ENCODE measurements at regions not wholly inside any gene's neighbourhood (a gene's known extent, or its start where the extent isn't known, plus 50 kb on each side); places are given as distances from the start of the nearest gene placed in this dataset.

DNA sequence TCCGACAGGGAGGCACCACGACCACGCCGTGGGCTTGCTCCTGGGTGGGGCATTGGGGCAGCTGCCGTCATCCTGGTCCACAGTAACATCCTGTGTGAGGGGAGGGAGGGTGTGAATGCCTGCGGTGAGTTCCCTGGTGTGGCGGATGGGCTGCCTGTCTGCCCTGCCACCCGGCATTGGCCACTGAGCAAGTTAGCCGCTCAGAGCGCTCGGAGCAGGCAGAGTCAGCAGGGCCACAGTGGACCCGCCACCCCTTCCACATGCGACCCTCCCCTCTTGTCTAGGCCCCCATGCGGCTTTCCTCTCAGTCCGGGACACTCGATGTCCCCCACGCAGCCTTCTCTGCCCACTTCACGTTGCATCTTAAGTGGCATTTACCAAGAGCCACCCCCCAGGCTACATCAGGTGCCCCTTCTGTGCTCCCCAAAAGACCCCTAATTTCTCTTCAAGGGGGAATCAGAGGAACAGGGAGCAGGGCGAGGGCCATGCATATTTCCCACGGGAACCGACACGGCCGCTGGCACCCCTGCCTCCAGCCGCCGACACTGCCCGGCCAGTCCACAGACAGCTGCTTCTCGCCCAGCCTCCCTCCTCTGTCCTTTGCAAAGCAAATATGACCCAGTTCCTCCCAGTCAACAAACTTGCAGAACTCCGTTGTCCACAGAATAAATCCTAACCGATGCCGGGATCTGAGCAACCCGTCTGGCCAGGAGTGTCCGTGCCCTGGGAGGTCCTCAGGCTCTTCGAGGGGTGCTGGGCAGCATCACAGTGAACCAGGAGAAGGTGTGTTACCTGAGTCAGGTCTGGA, 1482.1 kb downstream of the TBC1D22A start:
- H3K4me3 ChIP-seq (ENCODE audit: low read depth, low read length): no peak overlapping the region
- DNase-seq (ENCODE audit: low read depth): no peak
- TF ChIP-seq, protein P1, sequence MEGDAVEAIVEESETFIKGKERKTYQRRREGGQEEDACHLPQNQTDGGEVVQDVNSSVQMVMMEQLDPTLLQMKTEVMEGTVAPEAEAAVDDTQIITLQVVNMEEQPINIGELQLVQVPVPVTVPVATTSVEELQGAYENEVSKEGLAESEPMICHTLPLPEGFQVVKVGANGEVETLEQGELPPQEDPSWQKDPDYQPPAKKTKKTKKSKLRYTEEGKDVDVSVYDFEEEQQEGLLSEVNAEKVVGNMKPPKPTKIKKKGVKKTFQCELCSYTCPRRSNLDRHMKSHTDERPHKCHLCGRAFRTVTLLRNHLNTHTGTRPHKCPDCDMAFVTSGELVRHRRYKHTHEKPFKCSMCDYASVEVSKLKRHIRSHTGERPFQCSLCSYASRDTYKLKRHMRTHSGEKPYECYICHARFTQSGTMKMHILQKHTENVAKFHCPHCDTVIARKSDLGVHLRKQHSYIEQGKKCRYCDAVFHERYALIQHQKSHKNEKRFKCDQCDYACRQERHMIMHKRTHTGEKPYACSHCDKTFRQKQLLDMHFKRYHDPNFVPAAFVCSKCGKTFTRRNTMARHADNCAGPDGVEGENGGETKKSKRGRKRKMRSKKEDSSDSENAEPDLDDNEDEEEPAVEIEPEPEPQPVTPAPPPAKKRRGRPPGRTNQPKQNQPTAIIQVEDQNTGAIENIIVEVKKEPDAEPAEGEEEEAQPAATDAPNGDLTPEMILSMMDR (IDR thresholded peaks at IDR 0.05; ENCODE audit: low read depth, low read length, missing control alignments): no peak

DNA sequence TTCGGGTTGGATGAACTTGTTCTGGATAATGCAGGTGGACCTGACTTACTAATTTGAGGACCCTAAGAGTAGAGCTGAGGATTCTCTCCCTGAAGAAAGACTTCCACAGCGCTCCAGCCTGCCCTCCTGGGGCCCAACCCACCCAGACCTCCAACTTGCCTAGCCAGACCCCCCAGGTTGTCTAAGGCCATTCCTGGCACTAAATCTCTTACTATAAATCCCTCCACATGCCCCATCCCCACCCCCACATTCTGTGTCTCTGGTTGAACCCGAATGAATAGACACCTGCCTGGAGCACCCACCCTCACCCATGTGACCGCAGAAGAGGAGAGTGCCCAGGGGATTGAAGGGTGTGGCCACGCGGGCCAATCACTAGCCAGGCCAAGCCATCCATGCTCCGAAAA, 1480.0 kb downstream of the TBC1D22A start:
- TF ChIP-seq, protein P1 (IDR thresholded peaks at IDR 0.05; ENCODE audit: low read depth, low read length, missing control alignments): no peak
- DNase-seq (ENCODE audit: low read depth): no peak
- no peak overlapping the region for H3K4me3 ChIP-seq (ENCODE audit: low read depth, low read length)

DNA sequence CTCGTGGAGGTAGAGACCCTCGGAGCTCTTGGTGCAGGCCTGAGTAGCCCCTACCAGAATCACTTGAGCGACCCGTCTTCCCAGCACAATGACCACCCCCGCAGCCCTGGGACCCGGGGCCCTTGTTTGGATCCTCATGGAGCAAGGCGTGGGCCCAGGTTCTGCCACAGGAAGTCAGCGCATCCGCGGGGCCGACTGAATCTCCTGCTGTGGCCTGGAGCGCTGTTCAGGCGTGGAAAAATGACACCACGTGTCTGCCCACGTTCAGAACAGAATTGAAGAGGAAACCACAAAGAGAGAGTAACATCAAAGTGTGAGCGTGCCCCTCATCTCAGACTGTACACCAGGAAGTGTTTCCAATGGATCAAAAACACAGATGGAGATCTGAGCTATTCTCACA, 1479.2 kb downstream of the TBC1D22A start:
- no peak overlapping the region for H3K4me3 ChIP-seq (ENCODE audit: low read depth, low read length)
- no peak for DNase-seq (ENCODE audit: low read depth)
- TF ChIP-seq, protein P1 (IDR thresholded peaks at IDR 0.05; ENCODE audit: low read depth, low read length, missing control alignments): no peak

DNA sequence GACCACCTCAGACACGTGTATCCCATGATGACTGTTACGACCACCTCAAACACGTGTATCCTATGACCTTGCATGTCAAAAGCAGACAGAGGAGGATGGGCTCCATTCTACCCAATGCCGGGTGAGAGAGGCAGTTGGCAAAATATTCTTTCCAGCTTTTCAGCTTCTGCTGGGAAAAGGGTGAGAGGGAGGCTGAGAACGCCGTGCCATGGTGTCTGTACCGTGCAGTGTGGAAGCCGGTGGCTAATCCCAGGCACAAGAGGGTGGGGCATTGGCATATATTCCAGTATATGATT, 1478.4 kb downstream of the TBC1D22A start:
- no peak for DNase-seq (ENCODE audit: low read depth)
- no peak overlapping the region for H3K4me3 ChIP-seq (ENCODE audit: low read depth, low read length)
- TF ChIP-seq, protein P1 (IDR thresholded peaks at IDR 0.05; ENCODE audit: low read depth, low read length, missing control alignments): no peak

DNA sequence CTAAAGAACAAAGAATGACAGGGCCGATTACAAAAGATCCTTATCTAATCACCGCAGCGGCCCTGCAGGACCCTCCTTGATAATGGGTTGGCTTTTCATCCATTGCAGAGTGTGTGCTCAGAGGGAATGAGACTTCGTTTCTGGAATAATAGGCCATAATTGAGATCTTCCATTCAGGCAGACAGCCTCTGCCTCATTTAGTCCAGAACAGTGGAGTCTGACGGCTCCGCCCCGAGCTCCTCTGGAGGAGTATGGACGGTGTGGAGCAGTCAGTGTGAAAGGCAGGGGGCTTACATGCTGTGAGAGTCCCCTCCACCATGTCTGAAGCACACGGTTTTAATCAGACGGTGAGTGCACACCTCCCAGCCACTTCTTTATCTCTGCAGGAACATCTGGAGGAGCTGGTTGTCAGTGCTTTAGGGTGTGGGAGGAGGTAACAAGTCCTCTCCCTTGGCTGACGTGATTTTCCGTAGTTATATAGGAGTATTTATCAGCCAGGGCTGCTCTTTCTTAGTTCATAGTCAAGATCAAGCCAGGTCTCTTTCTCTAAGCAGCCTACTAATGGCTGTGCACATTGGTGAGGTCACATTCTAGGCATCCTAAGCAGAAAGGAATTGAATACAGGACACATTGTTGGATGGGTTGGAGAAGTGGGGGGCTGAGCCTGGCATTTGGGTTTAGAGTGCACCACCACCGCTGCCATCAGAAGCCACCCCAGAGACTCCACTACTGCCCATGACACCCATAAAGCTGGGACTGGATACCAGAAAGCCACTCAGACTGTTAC, 1477.9 kb downstream of the TBC1D22A start:
- TF ChIP-seq, protein P1 (IDR thresholded peaks at IDR 0.05; ENCODE audit: low read depth, low read length, missing control alignments): no peak
- no peak for DNase-seq (ENCODE audit: low read depth)
- no peak overlapping the region for H3K4me3 ChIP-seq (ENCODE audit: low read depth, low read length)

DNA sequence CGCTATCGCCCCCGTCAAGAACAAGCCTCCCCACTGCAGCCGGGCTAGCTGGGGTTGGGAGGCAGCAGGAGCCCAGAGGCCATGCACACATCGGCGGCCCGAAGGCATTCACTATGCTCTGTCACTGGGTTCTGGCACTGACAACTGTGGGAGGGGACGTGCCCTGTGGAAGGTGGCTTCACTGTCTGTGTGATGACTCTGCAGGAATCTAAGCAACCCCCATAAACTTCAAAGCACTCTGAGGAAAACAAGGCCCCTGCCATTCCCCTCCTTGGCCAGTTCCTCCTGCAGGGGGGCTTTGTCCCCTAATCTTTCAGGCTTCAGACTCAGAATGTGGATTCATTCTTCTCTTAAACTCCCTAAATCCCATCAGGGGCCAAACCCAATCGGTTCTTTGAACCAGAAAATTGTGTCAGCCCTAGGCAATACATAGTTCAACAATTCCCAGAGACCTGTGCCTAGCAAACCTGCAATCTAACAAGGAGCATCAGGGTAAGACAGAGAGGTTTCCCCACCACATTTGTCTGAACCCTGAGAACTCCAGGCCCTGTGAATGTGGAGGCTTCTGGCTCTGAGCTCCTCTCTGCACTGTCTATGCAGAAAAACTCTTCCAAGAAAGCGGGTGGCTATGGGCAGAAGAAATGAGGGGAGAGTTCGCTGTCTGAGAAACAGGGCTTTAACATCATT, 1477.2 kb downstream of the TBC1D22A start:
- TF ChIP-seq, protein P1 (IDR thresholded peaks at IDR 0.05; ENCODE audit: low read depth, low read length, missing control alignments): no peak
- H3K4me3 ChIP-seq (ENCODE audit: low read depth, low read length): no peak overlapping the region
- DNase-seq (ENCODE audit: low read depth): no peak
